WTC11 (cell line): ENCODE measurements at regions not wholly inside any gene's neighbourhood (a gene's known extent, or its start where the extent isn't known, plus 50 kb on each side); places are given as distances from the start of the nearest gene placed in this dataset.

Experiments
- ATF3 ChIP-seq: sonication (generic); formaldehyde crosslinking; conservative IDR thresholded peaks from 2 replicates; pipeline ENCODE4 v1.8.1; 2022; ENCODE audit warnings: mild to moderate bottlenecking, missing genetic modification reagents
- CDX4 ChIP-seq: fragments of 250-450 bp; sonication (Bioruptor Pico); IDR thresholded peaks from 2 replicates; pipeline ENCODE4 v1.9.0; 2021; ENCODE audit warnings: moderate library complexity, mild to moderate bottlenecking, inconsistent platforms, borderline replicate concordance
- JUN ChIP-seq: sonication (generic); formaldehyde crosslinking; IDR thresholded peaks from 2 replicates; pipeline ENCODE4 v1.8.0; 2023; ENCODE audit warnings: mild to moderate bottlenecking, missing genetic modification reagents
- RELA ChIP-seq: sonication (generic); formaldehyde crosslinking; IDR thresholded peaks from 2 replicates; pipeline ENCODE4 v1.8.1; 2022; ENCODE audit warnings: missing genetic modification reagents, mild to moderate bottlenecking, borderline replicate concordance
- SP1 ChIP-seq: sonication (generic); formaldehyde crosslinking; conservative IDR thresholded peaks from 2 replicates; pipeline ENCODE4 v1.8.1; 2022; ENCODE audit warnings: missing genetic modification reagents
- TF ChIP-seq, protein P1 (sequence below): sonication (generic); formaldehyde crosslinking; IDR thresholded peaks from 2 replicates; pipeline ENCODE4 v1.8.0; 2022; ENCODE audit warnings: mild to moderate bottlenecking, missing genetic modification reagents
- TF ChIP-seq, protein P2 (sequence below): sonication (generic); formaldehyde crosslinking; IDR thresholded peaks from 2 replicates; pipeline ENCODE4 v1.8.0; 2022; ENCODE audit warnings: mild to moderate bottlenecking, missing genetic modification reagents

DNA sequence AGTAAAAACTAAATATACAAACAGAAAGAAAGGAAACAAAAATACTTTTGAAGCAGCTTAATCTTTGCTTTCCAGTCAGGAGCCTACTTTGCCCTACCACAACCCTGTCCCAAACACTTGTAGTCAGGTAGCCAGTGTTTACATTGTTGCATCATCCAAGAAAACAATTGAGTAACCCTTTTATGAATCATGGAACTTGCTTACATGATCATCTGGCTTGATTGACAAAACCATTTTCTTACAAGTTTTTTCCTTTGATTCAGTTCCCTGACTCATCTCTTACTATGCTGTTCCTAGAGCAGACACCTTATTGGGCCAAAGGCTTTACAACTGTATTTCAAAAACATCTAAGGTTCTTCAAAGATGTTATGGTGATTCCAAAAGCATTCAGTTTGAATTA is 740.1 kb downstream of the KLHL13 start:
- TF ChIP-seq SP1 (CRISPR knock-in tag) (no peak), JUN (CRISPR knock-in tag) (no peak), CDX4 (CRISPR knock-in tag) (no peak), ATF3 (CRISPR knock-in tag) (no peak), RELA (CRISPR knock-in tag) (no peak)
- TF ChIP-seq, protein P1, sequence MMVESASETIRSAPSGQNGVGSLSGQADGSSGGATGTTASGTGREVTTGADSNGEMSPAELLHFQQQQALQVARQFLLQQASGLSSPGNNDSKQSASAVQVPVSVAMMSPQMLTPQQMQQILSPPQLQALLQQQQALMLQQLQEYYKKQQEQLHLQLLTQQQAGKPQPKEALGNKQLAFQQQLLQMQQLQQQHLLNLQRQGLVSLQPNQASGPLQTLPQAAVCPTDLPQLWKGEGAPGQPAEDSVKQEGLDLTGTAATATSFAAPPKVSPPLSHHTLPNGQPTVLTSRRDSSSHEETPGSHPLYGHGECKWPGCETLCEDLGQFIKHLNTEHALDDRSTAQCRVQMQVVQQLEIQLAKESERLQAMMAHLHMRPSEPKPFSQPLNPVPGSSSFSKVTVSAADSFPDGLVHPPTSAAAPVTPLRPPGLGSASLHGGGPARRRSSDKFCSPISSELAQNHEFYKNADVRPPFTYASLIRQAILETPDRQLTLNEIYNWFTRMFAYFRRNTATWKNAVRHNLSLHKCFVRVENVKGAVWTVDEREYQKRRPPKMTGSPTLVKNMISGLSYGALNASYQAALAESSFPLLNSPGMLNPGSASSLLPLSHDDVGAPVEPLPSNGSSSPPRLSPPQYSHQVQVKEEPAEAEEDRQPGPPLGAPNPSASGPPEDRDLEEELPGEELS, result no peak
- TF ChIP-seq, protein P2, sequence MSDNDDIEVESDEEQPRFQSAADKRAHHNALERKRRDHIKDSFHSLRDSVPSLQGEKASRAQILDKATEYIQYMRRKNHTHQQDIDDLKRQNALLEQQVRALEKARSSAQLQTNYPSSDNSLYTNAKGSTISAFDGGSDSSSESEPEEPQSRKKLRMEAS (CRISPR knock-in tag), result no peak
